Smooth muscle cell (in vitro differentiated cells): ENCODE measurements at regions not wholly inside any gene's neighbourhood (a gene's known extent, or its start where the extent isn't known, plus 50 kb on each side); places are given as distances from the start of the nearest gene placed in this dataset.
"Not testable (repeated sequence)": the region's sequence is repeated elsewhere in the genome, so short reads cannot be mapped to it uniquely, and the experiment has no call there.

Experiments used
- DNase-seq: peaks from one replicate; lab custom pipeline; 2025; ENCODE audit not compliant: unreplicated experiment; lab: John Stamatoyannopoulos, UW
- H2AFZ ChIP-seq: fragments of 200-600 bp; sonication (generic); 2 replicates; pipeline ENCODE4 v1.6.0; 2016; ENCODE audit warnings: antibody characterized with exemption, low read depth, mild to moderate bottlenecking
- H3F3A ChIP-seq: fragments of 200-600 bp; sonication (generic); 2 replicates; pipeline ENCODE4 v1.6.0; 2017; ENCODE audit warnings: antibody characterized with exemption, low read depth
- H3K27ac ChIP-seq: fragments of 200-600 bp; sonication (generic); 2 replicates; pipeline ENCODE4 v1.5.1; 2016; ENCODE audit warnings: low read depth, mild to moderate bottlenecking
- H3K27me3 ChIP-seq: fragments of 200-600 bp; sonication (generic); 2 replicates; pipeline ENCODE4 v1.6.1; 2016; ENCODE audit warnings: low read depth, mild to moderate bottlenecking
- H3K36me3 ChIP-seq: fragments of 200-600 bp; sonication (generic); 2 replicates; pipeline ENCODE4 v1.5.1; 2016; ENCODE audit warnings: low read depth
- H3K4me1 ChIP-seq: fragments of 200-600 bp; sonication (generic); 2 replicates; pipeline ENCODE4 v1.5.1; 2016; ENCODE audit warnings: low read depth
- H3K4me2 ChIP-seq: fragments of 200-600 bp; sonication (generic); 2 replicates; pipeline ENCODE4 v1.6.0; 2016; ENCODE audit warnings: mild to moderate bottlenecking
- H3K4me3 ChIP-seq: fragments of 200-600 bp; sonication (generic); 2 replicates; pipeline ENCODE4 v1.5.1; 2016; ENCODE audit warnings: mild to moderate bottlenecking
- H3K79me2 ChIP-seq: fragments of 200-600 bp; sonication (generic); 2 replicates; pipeline ENCODE4 v1.6.0; 2016; ENCODE audit warnings: low read depth, mild to moderate bottlenecking
- H3K9ac ChIP-seq: fragments of 200-600 bp; sonication (generic); 2 replicates; pipeline ENCODE4 v1.6.0; 2016; ENCODE audit warnings: low read depth
- H3K9me3 ChIP-seq: fragments of 200-600 bp; sonication (generic); replicated peaks from 2 replicates; pipeline ENCODE4 v1.5.1; 2016; ENCODE audit warnings: low read depth
- H4K20me1 ChIP-seq: fragments of 200-600 bp; sonication (generic); 2 replicates; pipeline ENCODE4 v1.6.0; 2016; ENCODE audit warnings: low read depth
- WGBS: methylation state at CpG from one replicate; pipeline ENCODE4 v1.1.7; 2016; ENCODE audit warnings: low lambda C conversion rate; 5-methylcytosine and 5-hydroxymethylcytosine counted together
- TF ChIP-seq, protein P1 (sequence below): fragments of 200-600 bp; sonication (generic); IDR thresholded peaks from 2 replicates; pipeline ENCODE4 v1.5.1; 2017; ENCODE audit warnings: borderline replicate concordance, mild to moderate bottlenecking, antibody characterized with exemption; ENCODE audit not compliant: insufficient read depth, poor library complexity, severe bottlenecking

DNA sequence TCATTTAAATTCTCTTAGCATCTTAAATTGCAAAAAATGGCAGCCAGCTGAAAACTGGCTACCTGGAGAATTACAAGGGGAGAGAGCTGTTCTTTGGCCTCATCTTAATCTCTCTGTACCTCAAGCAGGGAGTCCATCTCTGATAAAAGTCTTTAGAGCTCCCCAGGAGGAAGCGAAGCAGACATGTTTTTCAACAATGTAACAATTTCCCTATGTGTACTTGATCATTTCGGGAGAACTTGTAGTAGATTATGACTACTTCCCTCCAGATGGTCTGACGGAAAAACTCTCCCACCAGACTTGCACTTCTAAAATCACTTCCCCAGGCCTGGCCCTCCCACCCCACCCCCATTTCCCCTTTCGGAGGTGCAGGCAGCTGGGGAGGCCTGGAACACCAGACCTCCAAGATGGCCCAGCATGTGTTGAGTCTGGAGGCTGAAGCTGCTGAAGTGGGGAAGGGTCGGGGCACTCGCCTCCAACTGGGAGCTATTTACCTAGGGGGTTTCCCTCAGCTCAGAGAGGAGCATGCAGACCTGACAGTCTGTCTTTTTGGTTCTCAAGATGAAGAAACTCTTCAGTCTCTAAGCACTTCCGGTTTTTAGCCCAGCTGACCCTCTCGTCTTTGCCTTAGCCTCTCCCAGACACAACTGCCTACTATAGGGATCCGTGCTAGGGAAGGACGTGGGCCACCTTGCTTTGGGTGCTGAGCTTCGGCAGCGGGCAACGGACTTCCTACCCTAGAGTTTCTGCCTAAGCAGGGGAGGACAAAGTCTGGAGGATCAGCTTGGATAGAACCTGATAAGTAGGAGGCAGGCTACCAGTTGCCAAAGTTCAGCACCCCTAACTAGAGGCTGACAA, 164.0 kb upstream of the TBL1XR1 start:
- Histone ChIP-seq H3F3A (peaks cover 25% of the 10 kb centered on the region), H3K27ac (peak overlapping the region; percentile 95), H3K36me3 (no peaks in the 10 kb centered on the region), H3K79me2 (no peaks in the 10 kb centered on the region), H4K20me1 (no peaks in the 10 kb centered on the region), H3K4me1 (peaks cover 49% of the 10 kb centered on the region), H3K4me3 (no peak overlapping the region), H2AFZ (peak overlapping the region; percentile 58), H3K27me3 (no peaks in the 10 kb centered on the region), H3K9me3 (no peaks in the 10 kb centered on the region), H3K4me2 (peak overlapping the region; percentile 83), H3K9ac (no peak overlapping the region)
- DNase-seq = no peak
- WGBS = 79% methylated on average over 13 of the region's 13 CpGs
- TF ChIP-seq, protein P1, sequence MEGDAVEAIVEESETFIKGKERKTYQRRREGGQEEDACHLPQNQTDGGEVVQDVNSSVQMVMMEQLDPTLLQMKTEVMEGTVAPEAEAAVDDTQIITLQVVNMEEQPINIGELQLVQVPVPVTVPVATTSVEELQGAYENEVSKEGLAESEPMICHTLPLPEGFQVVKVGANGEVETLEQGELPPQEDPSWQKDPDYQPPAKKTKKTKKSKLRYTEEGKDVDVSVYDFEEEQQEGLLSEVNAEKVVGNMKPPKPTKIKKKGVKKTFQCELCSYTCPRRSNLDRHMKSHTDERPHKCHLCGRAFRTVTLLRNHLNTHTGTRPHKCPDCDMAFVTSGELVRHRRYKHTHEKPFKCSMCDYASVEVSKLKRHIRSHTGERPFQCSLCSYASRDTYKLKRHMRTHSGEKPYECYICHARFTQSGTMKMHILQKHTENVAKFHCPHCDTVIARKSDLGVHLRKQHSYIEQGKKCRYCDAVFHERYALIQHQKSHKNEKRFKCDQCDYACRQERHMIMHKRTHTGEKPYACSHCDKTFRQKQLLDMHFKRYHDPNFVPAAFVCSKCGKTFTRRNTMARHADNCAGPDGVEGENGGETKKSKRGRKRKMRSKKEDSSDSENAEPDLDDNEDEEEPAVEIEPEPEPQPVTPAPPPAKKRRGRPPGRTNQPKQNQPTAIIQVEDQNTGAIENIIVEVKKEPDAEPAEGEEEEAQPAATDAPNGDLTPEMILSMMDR = no peak

DNA sequence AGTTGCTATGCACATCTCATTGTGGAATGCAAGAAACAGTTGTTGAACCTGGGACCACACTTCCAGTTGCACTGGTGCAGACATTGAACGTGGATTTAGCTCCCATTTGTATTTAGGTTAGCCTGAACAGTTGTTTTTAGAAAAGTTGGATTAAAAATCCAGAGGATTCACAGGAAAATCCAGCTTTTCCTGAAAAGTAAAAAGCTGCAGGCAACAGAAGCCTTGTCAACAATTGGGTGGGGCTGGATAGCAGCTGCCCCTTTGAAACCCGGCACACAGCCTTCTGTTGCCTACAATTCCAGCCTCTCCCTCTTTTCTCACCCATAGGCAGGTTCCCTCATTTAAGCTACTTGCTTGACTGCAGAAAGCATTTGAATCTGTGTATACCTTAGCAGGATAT, 165.3 kb upstream of the TBL1XR1 start:
- TF ChIP-seq, protein P1 = no peak

DNA sequence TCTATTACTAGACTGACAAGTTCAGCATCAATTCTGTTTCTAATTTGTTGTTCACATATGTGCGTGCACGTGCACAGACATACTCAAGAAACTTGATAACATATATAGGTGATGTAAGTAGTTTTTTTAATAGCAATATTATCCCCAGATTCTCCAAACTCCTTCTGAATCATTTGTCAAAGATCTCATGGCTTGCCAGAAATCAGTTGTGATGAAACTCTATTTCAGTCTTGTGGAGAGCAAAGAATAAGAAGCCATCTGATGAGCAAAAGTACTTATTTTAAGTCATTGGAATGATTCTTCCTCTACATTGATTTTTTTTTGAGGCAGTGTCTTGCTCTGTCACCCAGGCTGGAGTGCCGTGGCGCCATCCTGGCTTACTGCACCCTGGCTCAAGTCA, 167.0 kb upstream of the TBL1XR1 start:
- Histone ChIP-seq H3K4me2 (no peak overlapping the region), H3K9ac (no peak overlapping the region), H2AFZ (no peak overlapping the region), H3K4me3 (no peak overlapping the region), H3K27me3 (no peaks in the 10 kb centered on the region), H3F3A (peaks cover 8% of the 10 kb centered on the region), H3K79me2 (no peaks in the 10 kb centered on the region), H3K9me3 (no peaks in the 10 kb centered on the region), H3K27ac (no peak overlapping the region), H4K20me1 (no peaks in the 10 kb centered on the region), H3K4me1 (peaks cover 24% of the 10 kb centered on the region), H3K36me3 (no peaks in the 10 kb centered on the region)
- 99% methylated on average over 4 of the region's 4 CpGs for WGBS
- DNase-seq = no peak
- TF ChIP-seq, protein P1 = no peak

More for the DNA sequence above, 165.3 kb upstream of the TBL1XR1 start:
- no peak overlapping the region for H3K27ac ChIP-seq
- H3K27me3 ChIP-seq = no peaks in the 10 kb centered on the region
- no peaks in the 10 kb centered on the region for H3K36me3 ChIP-seq
- no peak overlapping the region for H3K4me2 ChIP-seq
- no peak for DNase-seq
- no peaks in the 10 kb centered on the region for H4K20me1 ChIP-seq
- peaks cover 40% of the 10 kb centered on the region for H3K4me1 ChIP-seq
- no peak overlapping the region for H3K4me3 ChIP-seq
- peaks cover 20% of the 10 kb centered on the region for H3F3A ChIP-seq
- WGBS = 51% methylated on average over 2 of the region's 2 CpGs
- H2AFZ ChIP-seq = peak overlapping the region; percentile 41
- H3K9me3 ChIP-seq = no peaks in the 10 kb centered on the region
- no peak overlapping the region for H3K9ac ChIP-seq
- no peaks in the 10 kb centered on the region for H3K79me2 ChIP-seq

DNA sequence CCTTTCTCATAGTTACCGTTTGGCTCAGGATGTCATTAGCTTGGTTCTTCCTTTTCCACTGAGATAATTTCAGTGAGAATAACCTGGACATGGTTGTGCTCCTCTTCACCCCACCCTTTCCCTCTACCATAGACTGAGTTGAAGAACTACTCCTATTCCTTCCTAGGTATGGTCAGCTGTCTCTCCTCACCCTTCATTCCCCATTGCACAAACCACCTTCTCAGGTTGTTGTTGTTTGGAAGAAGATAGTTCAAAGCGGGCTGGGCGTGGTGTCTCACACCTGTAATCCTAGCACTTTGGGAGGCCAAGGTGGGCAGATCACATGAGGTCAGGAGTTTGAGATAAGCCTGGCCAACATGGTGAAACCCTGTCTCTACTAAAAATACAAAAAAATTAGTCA, 168.0 kb upstream of the TBL1XR1 start:
- H4K20me1 ChIP-seq, H3F3A ChIP-seq, H3K27me3 ChIP-seq, H3K79me2 ChIP-seq, H3K27ac ChIP-seq, DNase-seq, H3K9ac ChIP-seq, H3K4me3 ChIP-seq, H2AFZ ChIP-seq, H3K4me2 ChIP-seq, H3K9me3 ChIP-seq, H3K36me3 ChIP-seq: not testable (repeated sequence)
- peaks cover 20% of the 10 kb centered on the region for H3K4me1 ChIP-seq
- 97% methylated on average over 3 of the region's 3 CpGs for WGBS
